ENCODE measurements at regions not wholly inside any gene's neighbourhood (a gene's known extent, or its start where the extent isn't known, plus 50 kb on each side); places are given as distances from the start of the nearest gene placed in this dataset.
"Not testable (repeated sequence)": the region's sequence is repeated elsewhere in the genome, so short reads cannot be mapped to it uniquely, and the experiment has no call there.

DNA sequence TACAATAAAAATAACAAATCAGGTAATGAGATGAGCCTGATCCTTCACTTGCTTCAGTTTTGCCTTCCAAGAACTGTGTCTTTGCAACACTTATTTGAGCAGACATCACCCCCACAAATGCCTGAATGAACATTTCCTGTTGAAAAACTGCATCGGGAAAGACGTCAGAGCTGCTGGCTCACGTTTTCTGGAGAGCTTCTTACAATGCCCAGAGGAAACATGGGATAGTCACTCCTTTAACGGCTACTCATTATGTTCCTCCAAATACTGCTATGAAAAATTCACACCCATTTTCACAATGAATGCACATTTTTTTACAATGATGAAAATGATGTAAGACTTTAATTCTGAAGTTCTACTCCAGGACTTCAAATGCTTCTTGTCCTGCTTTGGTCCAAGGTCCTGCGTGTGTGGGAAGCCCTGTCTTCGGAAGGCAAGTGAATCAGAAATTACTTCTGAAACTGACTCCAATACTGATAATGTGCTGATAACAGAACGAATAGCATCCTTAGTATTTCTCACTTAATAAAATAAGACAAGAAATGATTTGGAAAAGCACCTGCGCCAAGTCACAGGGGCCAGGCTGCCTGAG is 238.0 kb downstream of the ANKRD60 start:
- Mint-ChIP-seq H3K9me3 (no peaks in the 10 kb centered on the region), H3K27ac (no peak overlapping the region), H3K36me3 (ENCODE audit: insufficient read depth in 2 of 2) (no peaks in the 10 kb centered on the region), H3K4me1 (ENCODE audit: low read depth) (no peaks in the 10 kb centered on the region), H3K27me3 (ENCODE audit: low read depth) (peaks cover 22% of the 10 kb centered on the region), H3K4me3 (no peak overlapping the region)
- DNase-seq = no peak
- no peak for ATAC-seq (replicated peaks in 1 of 2)

DNA sequence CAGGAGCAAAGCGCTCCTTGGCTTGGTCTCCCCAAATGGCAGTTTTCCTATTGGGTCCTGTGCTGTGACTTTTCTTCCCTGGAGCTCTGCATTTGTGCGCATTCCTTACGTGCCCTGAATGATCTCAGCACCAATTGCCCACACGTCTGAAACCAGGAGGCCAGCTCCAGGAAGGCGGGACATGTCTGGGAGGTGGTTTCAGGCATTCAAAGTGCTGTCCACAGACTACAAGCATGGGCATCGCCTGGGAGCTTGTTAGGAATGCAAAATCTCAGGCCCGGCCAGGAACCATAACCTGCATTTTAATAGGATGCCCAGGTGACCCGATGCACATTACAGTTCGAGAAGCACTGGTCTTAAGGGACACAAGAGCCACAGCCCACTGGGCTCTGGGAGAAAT is 239.6 kb downstream of the ANKRD60 start:
- Mint-ChIP-seq H3K9me3 (no peaks in the 10 kb centered on the region), H3K36me3 (ENCODE audit: insufficient read depth in 2 of 2) (no peaks in the 10 kb centered on the region), H3K27me3 (ENCODE audit: low read depth) (peaks cover 27% of the 10 kb centered on the region), H3K27ac (no peak overlapping the region), H3K4me1 (ENCODE audit: low read depth) (no peaks in the 10 kb centered on the region), H3K4me3 (no peak overlapping the region)
- DNase-seq = no peak
- no peak for ATAC-seq (replicated peaks in 1 of 2)

DNA sequence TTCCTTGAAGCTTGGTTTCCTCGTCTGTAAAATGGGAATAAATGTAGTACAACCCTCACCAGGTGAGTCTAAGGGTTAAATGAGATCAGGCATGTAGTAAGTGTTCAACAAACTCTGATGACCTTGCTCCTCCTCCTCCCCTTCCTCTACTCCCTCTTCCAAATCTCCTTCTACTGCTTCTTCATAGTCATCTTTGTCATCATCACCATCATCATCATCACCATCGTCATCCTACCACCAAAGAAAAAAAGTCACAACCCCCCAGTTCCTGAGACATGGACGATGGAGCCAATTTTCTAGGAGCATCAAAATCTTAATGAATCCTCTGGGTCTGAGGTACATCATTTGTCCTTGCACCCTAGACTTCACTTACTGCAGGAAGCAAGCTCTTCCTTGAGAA is 240.0 kb downstream of the ANKRD60 start:
- H3K36me3 Mint-ChIP-seq (ENCODE audit: insufficient read depth in 2 of 2) = no peaks in the 10 kb centered on the region
- peaks cover 27% of the 10 kb centered on the region for H3K27me3 Mint-ChIP-seq (ENCODE audit: low read depth)
- no peaks in the 10 kb centered on the region for H3K4me1 Mint-ChIP-seq (ENCODE audit: low read depth)
- no peak for DNase-seq
- H3K9me3 Mint-ChIP-seq = no peaks in the 10 kb centered on the region
- H3K27ac Mint-ChIP-seq = no peak overlapping the region
- no peak overlapping the region for H3K4me3 Mint-ChIP-seq
- no peak for ATAC-seq (replicated peaks in 1 of 2)

DNA sequence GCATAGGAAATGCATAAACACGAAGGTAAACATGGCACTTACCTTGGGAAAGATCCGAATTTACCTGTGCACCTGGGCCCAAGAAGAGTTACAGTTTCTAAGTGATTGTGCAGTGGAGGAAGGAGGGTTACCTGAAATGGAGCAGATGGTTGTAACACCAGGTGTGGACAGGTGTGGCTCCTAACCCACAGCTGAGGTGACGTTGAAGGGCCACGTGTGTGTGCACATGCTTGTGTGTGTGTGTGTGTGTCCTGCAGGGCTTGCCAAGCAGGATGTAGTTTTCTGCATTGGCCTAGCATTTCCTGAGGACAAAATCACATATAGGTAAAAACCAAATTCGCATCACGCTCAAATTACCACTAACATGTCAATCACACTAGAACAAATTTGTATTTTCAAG is 240.8 kb downstream of the ANKRD60 start:
- H3K27ac Mint-ChIP-seq = no peak overlapping the region
- no peaks in the 10 kb centered on the region for H3K4me1 Mint-ChIP-seq (ENCODE audit: low read depth)
- H3K27me3 Mint-ChIP-seq (ENCODE audit: low read depth) = peaks cover 27% of the 10 kb centered on the region
- DNase-seq (no peak), ATAC-seq (replicated peaks in 1 of 2) (no peak)
- H3K9me3 Mint-ChIP-seq = no peaks in the 10 kb centered on the region
- H3K4me3 Mint-ChIP-seq = no peak overlapping the region
- no peaks in the 10 kb centered on the region for H3K36me3 Mint-ChIP-seq (ENCODE audit: insufficient read depth in 2 of 2)

DNA sequence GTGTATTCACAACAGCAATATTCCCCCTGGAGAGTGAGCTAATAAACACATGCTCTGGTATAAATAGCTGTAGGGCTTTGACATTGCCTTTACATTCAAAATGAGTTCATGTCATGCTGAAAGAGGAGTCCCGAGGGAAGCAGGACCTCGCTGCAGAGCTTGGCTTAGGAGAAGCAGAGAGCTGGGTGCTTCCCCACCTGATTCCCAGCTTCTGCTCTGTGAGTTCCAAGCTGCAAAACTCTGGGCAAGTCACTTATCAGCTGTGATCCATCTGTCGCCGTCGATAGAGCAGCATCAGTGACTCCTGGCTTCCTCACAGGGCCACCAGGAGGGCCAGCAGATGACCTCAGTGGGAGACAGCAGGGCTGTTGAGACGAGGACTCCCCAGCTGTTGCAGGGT is 241.8 kb downstream of the ANKRD60 start:
- no peak for ATAC-seq (replicated peaks in 1 of 2)
- Mint-ChIP-seq H3K27ac (no peak overlapping the region), H3K36me3 (ENCODE audit: insufficient read depth in 2 of 2) (no peaks in the 10 kb centered on the region), H3K4me3 (no peak overlapping the region), H3K4me1 (ENCODE audit: low read depth) (no peaks in the 10 kb centered on the region), H3K27me3 (ENCODE audit: low read depth) (peaks cover 21% of the 10 kb centered on the region), H3K9me3 (no peaks in the 10 kb centered on the region)
- DNase-seq = no peak

DNA sequence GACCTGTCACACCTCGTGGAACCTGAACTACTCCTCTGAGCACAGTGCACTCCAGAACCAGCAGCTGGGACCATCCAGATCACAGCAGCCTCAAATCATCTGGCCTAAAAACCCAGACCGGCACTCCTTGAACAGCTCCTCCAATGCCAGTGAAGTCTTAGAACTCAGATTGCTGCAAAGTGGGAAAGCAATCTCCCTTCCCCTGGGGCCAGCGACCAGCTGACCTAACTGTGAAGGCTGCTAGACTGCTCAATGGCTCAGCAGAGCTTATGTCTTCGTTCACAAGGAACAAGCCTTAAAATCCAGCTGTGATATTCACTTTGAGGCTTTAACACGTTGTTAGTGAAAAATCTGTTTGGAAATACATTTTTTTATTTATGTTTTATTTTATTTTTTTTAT is 243.2 kb downstream of the ANKRD60 start:
- H3K36me3 Mint-ChIP-seq (ENCODE audit: insufficient read depth in 2 of 2) = no peaks in the 10 kb centered on the region
- H3K27ac Mint-ChIP-seq = no peak overlapping the region
- ATAC-seq (replicated peaks in 1 of 2) (no peak), DNase-seq (no peak)
- H3K9me3 Mint-ChIP-seq = no peaks in the 10 kb centered on the region
- H3K4me3 Mint-ChIP-seq = no peak overlapping the region
- no peaks in the 10 kb centered on the region for H3K4me1 Mint-ChIP-seq (ENCODE audit: low read depth)
- H3K27me3 Mint-ChIP-seq (ENCODE audit: low read depth) = peaks cover 29% of the 10 kb centered on the region

DNA sequence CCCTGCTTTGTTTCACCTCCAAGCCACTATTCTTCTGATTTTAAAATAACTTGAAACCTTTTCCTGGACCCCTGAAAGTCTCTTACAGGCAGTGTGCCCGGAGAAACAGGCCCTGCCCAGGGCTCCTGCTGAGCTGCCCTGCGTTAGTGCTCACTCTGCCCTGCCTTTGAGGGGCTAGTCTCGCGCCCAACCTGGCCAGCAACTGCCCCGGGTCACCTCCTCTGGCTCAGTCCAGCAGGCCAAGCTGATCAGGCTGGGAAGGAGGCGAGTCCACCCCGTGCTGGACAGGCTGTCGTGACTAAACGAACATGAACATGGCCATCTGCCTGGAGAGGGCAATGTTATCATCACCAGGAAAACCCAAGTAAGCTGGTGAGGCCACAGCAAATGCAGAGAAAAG is 245.4 kb downstream of the ANKRD60 start:
- H3K27me3 Mint-ChIP-seq (ENCODE audit: low read depth) = peaks cover 15% of the 10 kb centered on the region
- ATAC-seq (replicated peaks in 1 of 2) (no peak), DNase-seq (no peak)
- no peak overlapping the region for H3K4me3 Mint-ChIP-seq
- H3K36me3 Mint-ChIP-seq (ENCODE audit: insufficient read depth in 2 of 2) = no peaks in the 10 kb centered on the region
- no peaks in the 10 kb centered on the region for H3K4me1 Mint-ChIP-seq (ENCODE audit: low read depth)
- no peaks in the 10 kb centered on the region for H3K9me3 Mint-ChIP-seq
- H3K27ac Mint-ChIP-seq = no peak overlapping the region

DNA sequence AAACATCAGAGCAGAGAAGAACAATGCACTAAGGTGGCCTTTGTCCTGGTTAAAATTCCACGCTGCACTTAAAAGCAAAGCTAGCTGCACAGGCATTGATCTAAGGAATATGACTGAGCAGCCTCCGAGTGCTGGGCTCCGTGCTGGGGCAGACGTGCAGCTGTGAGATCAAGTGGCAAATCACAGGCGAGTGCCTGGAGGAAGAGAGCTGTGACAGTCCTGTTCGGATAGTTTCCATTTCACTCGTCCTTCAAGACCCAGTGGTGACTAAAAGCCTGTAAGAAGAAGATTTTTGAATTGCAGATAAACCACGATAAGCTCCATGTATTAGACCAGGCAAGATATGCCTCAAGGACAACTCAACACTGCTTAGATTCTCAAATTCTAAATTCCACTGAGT is 247.9 kb downstream of the ANKRD60 start:
- Mint-ChIP-seq H3K27me3 (ENCODE audit: low read depth) (peaks cover 14% of the 10 kb centered on the region), H3K27ac (no peak overlapping the region), H3K9me3 (no peaks in the 10 kb centered on the region), H3K36me3 (ENCODE audit: insufficient read depth in 2 of 2) (no peaks in the 10 kb centered on the region), H3K4me3 (no peak overlapping the region), H3K4me1 (ENCODE audit: low read depth) (no peaks in the 10 kb centered on the region)
- DNase-seq (no peak), ATAC-seq (replicated peaks in 1 of 2) (no peak)

DNA sequence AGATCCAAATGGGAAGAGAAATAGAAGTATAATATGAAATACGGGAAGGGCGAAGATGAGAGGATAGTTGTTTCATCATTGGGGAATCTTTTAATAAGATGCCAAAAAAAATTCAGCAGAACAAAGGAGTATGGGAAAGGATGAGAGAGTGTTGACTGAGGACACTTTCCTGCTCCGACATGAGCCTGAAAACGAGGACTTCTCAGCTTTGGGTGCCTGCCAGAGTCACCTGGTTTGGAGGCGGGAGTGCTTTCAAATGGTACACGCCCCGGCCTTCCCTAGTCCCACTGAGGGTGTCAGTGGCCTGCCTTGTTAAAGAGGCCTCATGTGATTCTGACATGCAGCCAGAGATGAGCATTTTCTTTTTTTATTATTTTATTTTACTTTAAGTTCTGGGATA is 250.9 kb downstream of the ANKRD60 start:
- peaks cover 9% of the 10 kb centered on the region for H3K27me3 Mint-ChIP-seq (ENCODE audit: low read depth)

DNA sequence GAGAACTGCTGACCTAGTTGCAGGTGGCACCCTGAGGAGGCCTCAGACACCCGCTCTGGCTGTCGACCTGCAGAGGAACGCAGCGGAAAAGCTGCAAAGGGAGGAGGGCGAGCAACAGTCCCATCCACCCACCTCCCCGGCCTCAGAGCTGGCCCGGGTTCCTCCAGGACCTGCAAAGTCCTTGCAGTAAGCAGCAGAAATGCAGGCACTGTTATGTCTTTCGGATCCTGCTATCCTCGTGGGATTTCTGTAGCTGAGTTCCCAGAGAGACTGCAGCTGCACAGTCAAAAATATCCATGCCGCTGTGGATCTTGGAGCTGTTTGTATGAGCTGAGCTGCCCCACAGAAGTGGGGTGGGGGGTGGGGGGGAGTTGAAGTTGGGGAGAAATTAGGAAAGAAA is 251.3 kb downstream of the ANKRD60 start:
- no peak for DNase-seq
- Mint-ChIP-seq H3K4me3 (no peak overlapping the region), H3K9me3 (peaks cover 5% of the 10 kb centered on the region in 2 donors)

More for the DNA sequence above, 250.9 kb downstream of the ANKRD60 start:
- no peak overlapping the region for H3K4me3 Mint-ChIP-seq
- DNase-seq = no peak
- H3K36me3 Mint-ChIP-seq (ENCODE audit: insufficient read depth in 2 of 2) = peaks cover 0 to 2% of the 10 kb centered on the region in 2 donors
- no peaks in the 10 kb centered on the region for H3K4me1 Mint-ChIP-seq (ENCODE audit: low read depth)
- H3K27ac Mint-ChIP-seq = no peak overlapping the region
- H3K9me3 Mint-ChIP-seq = peaks cover 5% of the 10 kb centered on the region in 2 donors
- no peak for ATAC-seq (replicated peaks in 1 of 2)

DNA sequence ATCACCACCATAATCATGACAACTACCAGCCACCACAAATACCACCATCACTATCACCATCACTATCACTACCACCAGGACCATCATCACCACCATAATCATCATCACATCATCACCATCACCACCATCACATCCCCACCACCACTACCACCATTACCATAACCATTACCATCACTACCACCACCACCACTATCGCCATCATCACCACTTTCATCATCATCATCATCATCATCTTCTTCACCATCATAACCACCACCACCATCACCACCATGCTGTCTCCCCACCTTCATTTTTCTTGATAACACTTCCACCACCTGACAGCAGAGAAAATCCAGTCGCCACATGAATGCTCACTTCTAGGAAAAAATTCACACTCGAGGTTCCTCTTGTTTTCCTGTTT is 253.6 kb downstream of the ANKRD60 start:
- Mint-ChIP-seq H3K4me3 (no peak overlapping the region), H3K27ac (no peak overlapping the region), H3K27me3 (ENCODE audit: low read depth) (no peaks in the 10 kb centered on the region), H3K4me1 (ENCODE audit: low read depth) (no peaks in the 10 kb centered on the region), H3K9me3 (peaks cover 5% of the 10 kb centered on the region in 2 donors), H3K36me3 (ENCODE audit: insufficient read depth in 2 of 2) (peaks cover 0 to 2% of the 10 kb centered on the region in 2 donors)
- DNase-seq (no peak), ATAC-seq (replicated peaks in 1 of 2) (no peak)

More for the DNA sequence above, 251.3 kb downstream of the ANKRD60 start:
- H3K27me3 Mint-ChIP-seq (ENCODE audit: low read depth) = peaks cover 9% of the 10 kb centered on the region
- H3K4me1 Mint-ChIP-seq (ENCODE audit: low read depth) = no peaks in the 10 kb centered on the region
- H3K36me3 Mint-ChIP-seq (ENCODE audit: insufficient read depth in 2 of 2) = peaks cover 0 to 2% of the 10 kb centered on the region in 2 donors
- no peak overlapping the region for H3K27ac Mint-ChIP-seq
- no peak for ATAC-seq (replicated peaks in 1 of 2)

DNA sequence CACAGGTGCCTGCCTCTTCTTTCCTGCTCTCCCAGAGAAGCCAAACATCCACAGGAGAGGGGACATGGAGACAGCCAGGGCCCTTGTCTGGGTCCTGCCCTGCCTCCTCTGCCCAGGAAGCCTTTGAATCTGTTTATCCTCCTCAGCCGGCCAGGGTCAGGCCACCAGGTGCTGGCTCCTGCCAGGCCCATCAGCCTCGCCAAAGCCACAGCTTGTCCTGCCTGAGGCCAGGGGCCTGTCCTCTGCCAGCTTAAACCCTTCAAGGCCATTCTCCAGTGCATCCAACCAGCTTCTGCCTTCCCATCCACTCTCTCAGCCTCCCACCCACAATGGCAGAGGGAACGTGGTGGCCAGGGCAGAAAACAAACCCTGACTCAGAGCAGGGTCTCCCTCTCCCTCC is 254.6 kb downstream of the ANKRD60 start:
- DNase-seq = no peak
- Mint-ChIP-seq H3K9me3 (peaks cover 5% of the 10 kb centered on the region in 2 donors), H3K36me3 (ENCODE audit: insufficient read depth in 2 of 2) (peaks cover 0 to 2% of the 10 kb centered on the region in 2 donors), H3K4me1 (ENCODE audit: low read depth) (no peaks in the 10 kb centered on the region), H3K4me3 (no peak overlapping the region), H3K27ac (no peak overlapping the region), H3K27me3 (ENCODE audit: low read depth) (peaks cover 7% of the 10 kb centered on the region)
- ATAC-seq (replicated peaks in 1 of 2) = no peak

DNA sequence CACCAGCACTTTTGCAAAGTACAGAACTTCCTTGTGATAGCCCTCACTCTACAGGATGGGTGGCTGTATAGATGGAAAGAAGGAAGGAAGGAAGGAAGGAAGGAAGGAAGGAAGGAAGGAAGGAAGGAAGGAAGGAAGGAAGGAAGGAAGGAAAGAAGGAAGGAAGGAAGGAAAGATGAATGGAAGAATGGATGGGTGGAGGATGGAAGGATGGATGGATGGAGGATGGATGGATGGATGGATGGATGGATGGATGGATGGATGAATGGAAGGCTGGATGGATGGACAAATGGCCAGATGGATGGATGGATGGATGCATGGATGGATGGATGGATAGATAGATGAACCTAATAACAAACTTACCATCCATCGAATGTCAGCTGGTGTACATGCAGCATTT is 256.9 kb downstream of the ANKRD60 start:
- not testable (repeated sequence) for H3K27ac Mint-ChIP-seq; DNase-seq; H3K9me3 Mint-ChIP-seq; H3K36me3 Mint-ChIP-seq (ENCODE audit: insufficient read depth in 2 of 2); H3K4me3 Mint-ChIP-seq; H3K4me1 Mint-ChIP-seq (ENCODE audit: low read depth); ATAC-seq (replicated peaks in 1 of 2)
- peaks cover 16% of the 10 kb centered on the region for H3K27me3 Mint-ChIP-seq (ENCODE audit: low read depth)

DNA sequence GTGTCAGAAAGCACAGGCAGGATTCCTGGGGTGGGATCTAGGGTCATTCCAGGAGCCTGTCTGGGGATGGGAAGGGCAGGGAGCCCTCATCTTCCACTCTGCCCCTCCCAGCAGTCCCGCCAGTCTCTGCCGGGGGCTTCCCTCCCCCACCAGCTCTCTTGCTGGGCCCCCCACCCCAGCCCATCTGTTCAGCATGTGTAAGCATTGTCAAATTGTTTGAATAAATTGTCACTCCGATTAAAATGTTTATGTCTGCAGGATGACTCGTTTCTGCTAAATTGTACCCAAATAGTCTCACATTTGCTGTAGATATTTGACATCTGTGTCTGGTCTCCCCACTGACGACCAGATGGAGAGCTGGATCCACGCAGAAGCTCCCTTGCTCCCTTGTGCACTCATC is 257.6 kb downstream of the ANKRD60 start:
- Mint-ChIP-seq H3K27me3 (ENCODE audit: low read depth) (peaks cover 16% of the 10 kb centered on the region), H3K27ac (no peak overlapping the region), H3K4me3 (no peak overlapping the region), H3K4me1 (ENCODE audit: low read depth) (no peaks in the 10 kb centered on the region), H3K9me3 (peaks cover 5% of the 10 kb centered on the region in 2 donors), H3K36me3 (ENCODE audit: insufficient read depth in 2 of 2) (peaks cover 0 to 2% of the 10 kb centered on the region in 2 donors)
- DNase-seq = no peak
- ATAC-seq (replicated peaks in 1 of 2) = no peak

Data from activated T-cell treated with anti-CD3 and anti-CD28 coated beads, Interleukin-2, amount 50 U/mL, for 72 hours (primary cell).